Upper lobe of right lung (tissue), 1 donor: ENCODE measurements at regions not wholly inside any gene's neighbourhood (a gene's known extent, or its start where the extent isn't known, plus 50 kb on each side); places are given as distances from the start of the nearest gene placed in this dataset.

ENCODE experiments used
- ATAC-seq: fragments of 200-7000 bp; cut with Tn5 transposase; one replicate; pipeline ENCODE4 v1.9.1; 2020; ENCODE audit warnings: mild to moderate bottlenecking, moderate library complexity
- DNase-seq: peaks from one replicate; pipeline ENCODE4 v3.0.0-alpha.2; 2020
- H3K27ac ChIP-seq: fragments of 200-600 bp; one replicate; pipeline ENCODE4 v1.8.0; 2022
- H3K27me3 ChIP-seq: fragments of 200-600 bp; one replicate; pipeline ENCODE4 v1.8.0; 2022; ENCODE audit warnings: mild to moderate bottlenecking
- H3K36me3 ChIP-seq: fragments of 200-600 bp; one replicate; pipeline ENCODE4 v1.8.0; 2022
- H3K4me1 ChIP-seq: fragments of 200-600 bp; one replicate; pipeline ENCODE4 v1.8.0; 2022
- H3K4me3 ChIP-seq: fragments of 200-600 bp; one replicate; pipeline ENCODE4 v1.8.0; 2022; ENCODE audit warnings: mild to moderate bottlenecking
- H3K9me3 ChIP-seq: fragments of 200-600 bp; one replicate; pipeline ENCODE4 v1.8.0; 2022
- CTCF ChIP-seq: fragments of 200-600 bp; IDR thresholded peaks from one replicate; pipeline ENCODE4 v1.8.0; 2022; ENCODE audit warnings: antibody characterized with exemption
- intact Hi-C: fragments of 100-400 bp; cut with DNase I; formaldehyde crosslinking; loops from one replicate; pipeline ENCODE4 v1.11.0; 2022
- donor health status: DM: no; HTN: yes; CAD: no; lungs with severe emphysema.

- no peak for ATAC-seq
- Histone ChIP-seq H3K4me1 (peaks cover 3% of the 10 kb centered on the region), H3K27me3 (no peaks in the 10 kb centered on the region), H3K4me3 (no peak overlapping the region), H3K27ac (no peak overlapping the region), H3K9me3 (no peaks in the 10 kb centered on the region), H3K36me3 (no peaks in the 10 kb centered on the region)
- TF ChIP-seq CTCF = no peak
- no peak for DNase-seq
- intact Hi-C loops = no loop called here
Observed at GRCh38 chr4:140300271-140300970, 73.0 kb upstream of the SCOC start.

- no peaks in the 10 kb centered on the region for H3K4me1 ChIP-seq
- TF ChIP-seq CTCF = no peak
- no peaks in the 10 kb centered on the region for H3K27me3 ChIP-seq
- ATAC-seq (no peak), DNase-seq (no peak)
- H3K36me3 ChIP-seq = no peaks in the 10 kb centered on the region
- intact Hi-C loops = no loop called here
- H3K27ac ChIP-seq = no peak overlapping the region
- no peak overlapping the region for H3K4me3 ChIP-seq
- H3K9me3 ChIP-seq = no peaks in the 10 kb centered on the region
Observed at GRCh38 chr4:140298001-140298400, 75.4 kb upstream of the SCOC start.

- Histone ChIP-seq H3K36me3 (no peaks in the 10 kb centered on the region), H3K4me3 (no peak overlapping the region), H3K27me3 (no peaks in the 10 kb centered on the region), H3K27ac (no peak overlapping the region), H3K9me3 (no peaks in the 10 kb centered on the region), H3K4me1 (no peaks in the 10 kb centered on the region)
- no peak for TF ChIP-seq CTCF
- intact Hi-C loops = no loop called here
- no peak for DNase-seq
- ATAC-seq = peak; percentile 23
Observed at GRCh38 chr4:140297221-140297570, 76.2 kb upstream of the SCOC start.

- intact Hi-C loops = no loop called here
- Histone ChIP-seq H3K27me3 (no peaks in the 10 kb centered on the region), H3K4me3 (no peak overlapping the region), H3K27ac (no peak overlapping the region), H3K4me1 (no peaks in the 10 kb centered on the region), H3K9me3 (no peaks in the 10 kb centered on the region), H3K36me3 (no peaks in the 10 kb centered on the region)
- ATAC-seq (no peak), DNase-seq (no peak)
- TF ChIP-seq CTCF = no peak
Observed at GRCh38 chr4:140296335-140297220, 76.9 kb upstream of the SCOC start.

- no peaks in the 10 kb centered on the region for H3K4me1 ChIP-seq
- TF ChIP-seq CTCF = no peak
- intact Hi-C loops = no loop called here
- H3K4me3 ChIP-seq = no peak overlapping the region
- no peak overlapping the region for H3K27ac ChIP-seq
- no peak for ATAC-seq
- DNase-seq = no peak
- no peaks in the 10 kb centered on the region for H3K27me3 ChIP-seq
- H3K36me3 ChIP-seq = no peaks in the 10 kb centered on the region
- no peaks in the 10 kb centered on the region for H3K9me3 ChIP-seq
Observed at GRCh38 chr4:140293979-140294378, 79.5 kb upstream of the SCOC start.
